GM19463 (cell line): ENCODE measurements at regions not wholly inside any gene's neighbourhood (a gene's known extent, or its start where the extent isn't known, plus 50 kb on each side); places are given as distances from the start of the nearest gene placed in this dataset.

Source experiments
- ATAC-seq: cut with Tn5 transposase; IDR thresholded peaks from one replicate; pipeline ENCODE4 v1.9.1; 2021; ENCODE audit warnings: mild to moderate bottlenecking, moderate library complexity; ENCODE audit not compliant: unreplicated experiment

DNA sequence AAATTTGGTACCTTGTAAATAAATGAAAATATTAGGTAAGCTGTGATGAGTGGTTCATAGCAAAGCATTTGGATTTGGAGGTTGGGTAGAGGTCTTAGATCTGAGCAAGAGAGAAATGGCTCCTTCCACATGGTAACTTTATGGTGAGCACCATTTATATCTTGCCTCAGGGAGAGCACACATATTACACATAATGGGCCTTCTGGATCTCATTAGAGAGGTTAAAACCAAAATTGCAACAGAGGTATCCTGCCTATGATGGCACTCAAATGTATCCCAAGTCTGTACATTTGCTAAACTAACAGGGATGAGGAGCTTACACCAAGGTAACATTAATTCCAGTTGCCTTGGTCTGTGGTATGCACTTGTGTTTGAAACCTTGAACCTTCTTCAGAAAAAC lies 87.1 kb upstream of the PUDP start:
- ATAC-seq = no peak

DNA sequence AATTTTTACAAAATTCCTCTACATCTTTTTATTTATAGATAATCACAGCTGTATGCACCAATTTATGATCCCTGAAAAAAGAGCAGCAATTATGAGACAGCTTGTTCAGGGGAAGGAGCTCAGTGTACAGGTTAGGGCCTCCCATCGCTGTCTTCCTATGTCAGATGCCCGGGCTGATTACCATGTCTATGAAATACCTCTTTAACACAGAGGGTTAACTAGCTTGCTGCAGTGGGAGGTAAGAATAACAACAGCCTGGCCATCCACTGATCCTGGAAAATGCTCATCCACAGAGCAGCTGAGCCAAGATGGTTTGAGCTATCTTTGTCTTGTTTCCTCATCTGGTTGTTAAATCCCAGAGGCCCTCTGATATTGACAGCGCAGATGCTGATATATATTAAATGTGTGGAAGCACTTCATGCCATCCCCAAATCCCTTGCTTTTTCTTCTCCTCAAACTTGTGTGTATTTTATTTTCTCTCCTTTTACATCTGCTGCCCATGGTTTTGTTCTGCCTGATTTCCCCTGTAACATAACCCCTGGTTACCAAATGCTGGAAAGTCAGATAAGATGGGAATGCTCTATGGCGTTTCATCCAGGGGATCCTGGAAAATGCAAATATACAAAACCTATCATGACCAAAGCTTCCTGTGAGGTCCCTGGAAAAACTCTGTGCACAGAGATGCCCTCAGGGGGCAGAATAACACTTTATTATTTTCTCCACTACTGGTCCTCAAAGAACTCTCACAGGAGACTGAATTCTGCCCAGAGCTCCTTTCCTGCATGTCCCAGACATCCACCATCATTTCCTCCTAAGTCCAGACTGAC lies 85.8 kb upstream of the PUDP start:
- no peak for ATAC-seq

DNA sequence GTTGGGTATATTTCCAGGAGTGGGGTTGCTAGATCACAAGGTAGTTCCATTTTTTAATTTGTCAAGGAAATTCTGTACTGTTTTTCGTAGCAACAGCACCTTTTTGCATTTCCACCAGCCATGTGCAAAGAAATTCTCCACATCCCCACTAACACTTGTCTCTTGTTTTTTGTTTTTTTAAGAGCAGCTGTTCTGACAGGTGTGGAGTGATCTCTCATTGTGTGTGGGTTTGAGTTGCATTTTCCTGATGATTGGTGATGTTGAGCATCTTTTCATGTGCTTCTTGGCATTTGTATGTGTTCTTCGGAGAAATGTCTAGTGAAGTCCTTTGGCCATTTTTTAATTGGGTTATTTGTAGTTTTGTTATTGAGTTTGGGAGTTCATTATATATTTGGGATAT lies 80.3 kb upstream of the PUDP start:
- ATAC-seq = no peak

DNA sequence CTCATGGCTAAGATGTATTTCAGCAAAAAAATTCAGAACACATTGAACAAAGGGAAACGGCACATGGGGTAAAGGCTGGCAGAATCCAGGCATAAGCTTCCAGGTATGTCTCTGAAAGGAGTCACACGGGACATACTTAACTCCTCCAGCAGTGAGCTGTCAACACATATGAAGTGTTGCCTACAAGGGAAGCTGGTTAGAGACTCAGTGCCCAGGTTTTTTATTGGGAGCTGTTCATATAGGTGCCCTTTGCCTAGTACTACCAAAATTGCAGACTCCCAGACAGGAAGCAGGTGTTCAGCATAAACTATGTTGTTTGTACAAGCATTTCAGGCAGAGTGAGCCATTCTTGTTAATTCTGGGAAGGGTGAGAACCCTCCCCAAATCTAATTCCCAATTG lies 77.4 kb upstream of the PUDP start:
- no peak for ATAC-seq

DNA sequence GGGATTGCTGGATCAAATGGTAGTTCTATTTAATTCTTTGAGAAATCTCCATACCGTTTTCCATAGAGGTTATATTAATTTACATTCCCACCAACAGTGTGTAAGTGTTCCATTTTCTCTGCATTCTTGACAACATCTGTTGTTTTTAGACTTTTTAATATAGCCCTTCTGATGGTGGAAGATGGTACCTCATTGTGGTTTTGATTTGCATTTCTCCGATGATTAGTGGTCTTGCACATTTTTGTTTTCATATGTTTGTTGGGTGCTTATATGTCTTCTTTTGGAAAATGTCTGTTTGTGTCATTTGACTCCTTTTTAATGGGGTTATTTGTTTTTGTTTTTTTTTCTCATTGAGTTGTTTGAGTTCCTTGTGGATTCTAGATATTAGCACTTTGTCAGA lies 75.3 kb upstream of the PUDP start:
- ATAC-seq = peak; percentile 62

DNA sequence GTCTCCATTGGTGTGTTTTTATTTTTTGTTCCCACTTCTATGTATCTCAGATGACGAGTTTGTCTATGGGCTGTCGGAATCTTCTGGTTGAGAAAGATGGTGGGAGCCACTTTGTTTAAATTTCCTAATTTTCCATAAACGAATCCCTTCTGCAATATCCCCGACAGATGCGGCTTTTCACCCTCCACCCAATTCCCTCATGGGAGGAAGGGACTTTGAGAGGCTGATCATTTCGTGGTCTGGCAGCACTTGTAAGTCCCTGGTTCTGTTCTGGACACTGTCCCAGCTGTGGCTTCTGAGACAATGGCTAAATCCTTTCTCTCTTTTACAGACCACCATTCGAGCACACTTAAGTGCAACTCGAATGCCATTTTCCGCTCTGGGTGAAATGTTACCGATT lies 72.2 kb upstream of the PUDP start:
- ATAC-seq = no peak

DNA sequence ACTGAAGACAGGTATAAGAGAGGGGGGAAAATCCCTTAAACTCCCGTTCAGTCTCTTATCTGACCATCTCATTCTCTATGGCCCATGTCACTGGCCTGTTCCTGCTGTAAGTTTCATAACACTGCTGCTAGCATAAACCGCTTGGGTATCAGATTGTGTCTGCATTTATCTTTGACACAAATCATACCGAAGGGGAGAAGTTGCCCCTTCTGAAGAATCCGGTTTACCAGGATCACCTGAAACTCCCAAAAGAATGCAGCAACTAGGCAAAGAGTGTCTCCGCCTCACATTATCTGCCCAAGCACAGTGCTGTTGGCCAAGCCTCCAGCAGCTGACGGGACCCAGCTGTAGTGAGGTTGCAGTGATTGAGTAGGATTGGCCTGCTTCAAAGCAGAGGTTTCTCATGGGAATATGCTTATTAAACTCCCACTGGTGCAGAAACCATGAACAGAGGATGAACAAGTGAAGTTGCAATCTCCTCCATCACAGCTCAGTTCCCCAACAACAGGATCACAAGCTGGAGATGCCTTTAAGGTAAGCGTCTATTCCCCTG lies 71.3 kb upstream of the PUDP start:
- ATAC-seq = no peak

DNA sequence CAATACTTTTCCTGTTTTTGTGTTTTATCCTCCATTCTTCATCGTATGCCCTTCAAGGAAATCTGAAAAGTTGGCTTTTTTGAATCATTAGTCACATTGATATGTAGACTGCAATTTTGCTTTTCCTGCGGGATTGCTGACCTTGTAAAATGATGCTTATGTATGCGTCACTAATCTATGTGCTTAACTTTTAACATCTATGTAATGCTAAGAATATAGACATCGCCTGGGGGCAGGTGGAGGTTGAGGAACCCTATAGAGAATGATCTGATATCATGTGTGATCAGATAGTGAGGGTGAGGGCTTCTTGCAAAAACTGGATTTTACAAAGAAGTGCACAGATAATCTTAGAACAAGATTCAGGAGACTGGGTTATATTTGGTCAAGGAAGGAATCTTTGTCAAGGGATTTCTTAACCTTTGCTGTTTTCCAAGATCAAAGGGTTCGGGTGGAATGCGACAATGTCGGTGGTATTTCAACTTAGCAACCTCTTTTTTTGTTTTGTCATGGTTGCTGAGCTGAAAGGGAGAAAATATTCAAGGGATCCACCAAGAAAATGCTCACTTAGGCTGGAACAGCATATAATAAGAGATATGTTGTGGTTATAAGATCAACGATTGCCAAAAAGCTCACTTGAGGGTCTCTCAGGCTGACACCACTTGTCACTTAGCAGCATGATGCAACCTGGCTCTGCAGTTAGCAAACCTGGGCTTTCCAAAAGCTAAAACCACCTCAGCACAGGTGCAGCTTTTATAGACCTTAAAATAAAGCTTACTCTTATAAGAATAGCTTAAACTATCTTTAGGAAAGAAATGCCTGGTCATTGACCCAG lies 70.6 kb upstream of the PUDP start:
- ATAC-seq = no peak

DNA sequence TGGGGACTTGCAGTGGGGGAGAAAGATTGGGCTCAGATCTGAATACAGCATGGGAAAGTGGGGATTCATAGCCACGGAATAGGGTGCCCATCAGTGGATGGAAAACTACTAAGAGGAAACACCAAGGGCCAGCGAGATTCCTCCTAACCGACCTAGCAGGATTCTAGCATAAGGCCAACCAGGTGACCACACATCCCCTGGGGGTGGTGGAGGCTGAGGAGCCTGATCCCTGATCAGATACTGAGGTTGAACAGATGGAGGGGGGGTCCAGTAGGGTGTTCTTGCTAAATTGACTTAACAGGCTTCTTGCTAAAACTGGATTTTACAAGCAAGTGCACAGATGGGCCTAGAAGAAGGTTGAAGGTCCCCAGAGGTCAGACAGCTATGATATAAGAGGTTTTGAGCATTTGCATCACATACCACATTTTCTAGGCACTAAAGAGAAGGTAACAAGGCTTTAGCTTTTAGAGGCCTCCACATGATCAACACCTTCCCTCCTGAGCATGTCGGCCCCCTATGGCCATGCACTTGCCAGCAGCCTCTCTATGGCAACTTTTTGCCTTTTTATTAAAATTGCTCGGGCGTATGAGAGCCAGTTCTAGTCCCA lies 69.1 kb upstream of the PUDP start:
- no peak for ATAC-seq

DNA sequence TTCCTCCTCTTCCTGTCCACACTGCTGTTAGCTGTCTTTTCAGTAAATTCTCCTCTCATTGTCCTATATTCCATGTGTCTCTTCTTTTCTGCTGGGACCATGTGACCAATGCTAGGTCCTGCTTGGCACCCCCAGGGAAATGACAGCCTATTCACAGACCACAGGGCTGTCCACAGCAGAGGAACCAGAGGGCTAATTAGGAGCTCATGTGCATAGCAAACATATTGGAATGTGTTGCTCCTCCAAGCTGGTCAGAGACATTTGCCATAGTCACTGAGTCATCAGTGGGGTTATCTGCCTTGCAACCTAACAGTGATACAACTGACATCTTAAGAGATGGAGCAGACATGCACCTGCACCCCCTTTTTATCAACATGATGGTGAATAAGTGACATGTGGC lies 67.9 kb upstream of the PUDP start:
- ATAC-seq = no peak

DNA sequence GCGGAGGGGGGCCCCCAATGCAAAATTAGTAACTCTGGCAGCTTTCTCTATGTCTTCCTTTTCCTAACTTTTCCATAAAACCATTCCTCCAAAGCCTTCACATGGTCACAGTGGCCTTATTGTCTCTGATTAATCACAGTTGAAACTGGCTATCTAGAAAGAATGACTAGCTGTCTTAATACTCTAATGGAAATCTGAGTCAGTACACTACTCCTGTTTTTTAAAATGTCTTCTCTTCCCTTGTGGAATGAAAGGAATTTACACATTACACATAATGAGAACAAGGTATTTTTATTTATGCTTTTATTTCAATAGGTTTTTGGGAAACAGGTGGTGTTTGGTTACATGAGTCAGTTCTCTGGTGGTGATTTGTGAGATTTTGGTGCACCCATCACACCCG lies 66.3 kb upstream of the PUDP start:
- ATAC-seq = no peak

DNA sequence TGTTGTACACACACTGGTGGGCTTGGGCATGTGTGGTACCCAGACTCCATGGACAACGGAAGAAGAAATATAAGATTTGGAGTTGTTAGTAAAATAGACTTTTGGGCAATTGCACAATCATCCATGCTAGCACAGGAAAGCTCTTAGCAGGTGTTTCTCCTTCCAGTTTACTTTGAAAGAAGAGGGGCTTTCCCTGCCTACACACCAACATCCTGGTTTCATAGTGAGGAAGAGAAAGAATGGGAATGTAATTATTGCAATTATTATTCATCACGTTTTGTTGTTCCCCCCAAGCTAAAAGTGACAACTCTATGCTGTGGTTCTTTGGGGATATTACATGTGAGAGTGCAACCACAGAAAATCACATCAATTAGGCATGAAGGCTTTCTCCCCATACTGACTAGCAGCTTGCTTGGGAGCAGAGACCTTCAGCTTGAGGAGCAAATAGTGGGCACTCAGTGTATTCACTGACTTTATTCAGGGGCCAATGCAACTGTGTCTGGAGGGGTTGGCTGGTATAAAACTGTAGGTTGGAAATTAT lies 57.2 kb upstream of the PUDP start:
- no peak for ATAC-seq

DNA sequence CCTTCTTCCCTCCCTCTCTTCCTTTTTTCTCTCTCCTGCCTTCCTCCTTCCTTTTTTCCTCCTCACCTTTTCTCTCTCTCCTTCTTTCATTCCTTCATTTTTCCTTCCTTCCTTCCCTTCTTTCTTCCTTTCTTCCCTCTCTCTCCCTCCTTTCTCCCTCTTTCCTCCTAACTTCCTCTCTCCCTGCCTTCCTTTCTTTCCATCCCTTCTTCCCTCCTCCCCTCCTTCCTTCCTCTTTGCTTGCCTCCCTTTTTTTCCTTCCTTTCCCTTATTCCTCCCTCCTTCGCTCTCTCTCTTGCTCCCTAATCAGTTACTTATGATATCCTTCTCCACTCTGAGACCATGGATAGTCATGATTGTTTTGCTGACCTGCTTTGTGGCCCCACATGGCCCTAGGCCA lies 56.7 kb upstream of the PUDP start:
- no peak for ATAC-seq

DNA sequence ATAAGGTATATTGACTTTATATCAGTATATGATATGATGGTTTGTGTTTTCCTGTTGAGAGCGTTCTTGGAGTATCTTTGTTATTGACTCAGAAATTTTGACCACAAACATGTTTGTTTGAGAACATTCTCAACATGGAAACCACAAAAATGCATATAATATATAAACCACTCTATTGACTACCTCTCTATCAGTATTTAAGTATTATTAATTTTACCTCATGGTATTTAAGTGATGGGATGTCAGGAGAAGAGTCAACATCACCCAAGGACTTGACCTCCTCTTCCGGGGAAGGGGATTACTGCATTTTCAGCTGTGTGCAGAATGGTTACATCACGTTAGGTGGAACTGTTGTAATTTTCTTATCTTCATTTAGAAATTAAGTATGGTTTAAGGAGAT lies 54.3 kb upstream of the PUDP start:
- ATAC-seq = no peak

DNA sequence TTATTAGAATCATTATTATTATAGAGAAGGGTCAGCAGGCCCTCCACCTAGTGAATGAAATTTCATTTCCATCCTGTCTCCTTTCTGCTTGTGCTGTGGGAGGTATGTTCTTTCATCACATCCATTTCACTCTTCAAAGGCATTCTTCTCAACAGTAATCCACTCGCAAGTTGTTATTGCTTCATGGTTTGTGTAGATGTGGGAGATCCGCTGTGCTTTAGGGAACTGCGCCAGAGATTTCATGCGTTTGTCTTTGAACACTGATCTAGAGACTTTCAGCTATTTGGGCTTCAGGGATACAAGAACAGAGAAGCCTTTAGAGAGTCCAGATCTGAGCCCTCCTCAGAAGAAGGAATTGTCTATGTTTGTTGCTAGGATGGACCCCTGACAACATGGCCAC lies 53.5 kb upstream of the PUDP start:
- no peak for ATAC-seq

DNA sequence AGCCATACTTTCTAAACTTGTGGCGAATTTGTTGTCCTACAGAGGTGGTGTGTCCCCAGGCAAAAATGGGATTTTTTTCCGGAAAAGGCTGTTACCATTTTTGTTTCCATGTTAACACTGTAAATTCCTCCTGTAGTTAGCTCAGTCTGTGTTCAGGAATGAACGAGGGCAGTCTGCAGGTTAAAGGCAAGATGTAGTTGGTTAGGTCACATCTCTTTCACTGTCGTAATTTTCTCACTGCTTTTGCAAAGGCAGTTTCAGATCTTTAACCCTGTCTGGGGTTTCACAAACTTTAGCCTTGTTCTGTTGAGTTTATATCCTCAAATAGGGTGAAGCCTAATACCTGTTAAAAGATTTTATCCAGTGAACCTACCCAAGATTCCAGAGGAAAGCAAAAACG lies 50.5 kb upstream of the PUDP start:
- ATAC-seq = no peak
